GM21825 (cell line): ENCODE measurements at regions not wholly inside any gene's neighbourhood (a gene's known extent, or its start where the extent isn't known, plus 50 kb on each side); places are given as distances from the start of the nearest gene placed in this dataset.

ENCODE experiments used
- ATAC-seq: cut with Tn5 transposase; IDR thresholded peaks from one replicate; pipeline ENCODE4 v1.9.1; 2021; ENCODE audit warnings: mild to moderate bottlenecking, moderate library complexity; ENCODE audit not compliant: unreplicated experiment

GRCh38 chr4:89604951-89605350 lies 232.0 kb downstream of the SNCA start:
- ATAC-seq = no peak

GRCh38 chr4:89599026-89599425 lies 237.9 kb downstream of the SNCA start:
- ATAC-seq = no peak

GRCh38 chr4:89598602-89599001 lies 238.4 kb downstream of the SNCA start:
- no peak for ATAC-seq

GRCh38 chr4:89595125-89595789 lies 241.7 kb downstream of the SNCA start:
- no peak for ATAC-seq

- ATAC-seq = no peak
These were observed 246.8 kb downstream of the SNCA start for GRCh38 chr4:89590128-89590527.

GRCh38 chr4:89588421-89588820 lies 248.5 kb downstream of the SNCA start:
- no peak for ATAC-seq

GRCh38 chr4:89587364-89587763 lies 249.6 kb downstream of the SNCA start:
- ATAC-seq = no peak

GRCh38 chr4:89586864-89587263 lies 250.1 kb downstream of the SNCA start:
- ATAC-seq = no peak

GRCh38 chr4:89586318-89586717 lies 250.6 kb downstream of the SNCA start:
- ATAC-seq = no peak

- ATAC-seq = no peak
These were observed 254.0 kb downstream of the SNCA start for GRCh38 chr4:89582756-89583505.

GRCh38 chr4:89579771-89580170 lies 257.2 kb downstream of the SNCA start:
- no peak for ATAC-seq

- no peak for ATAC-seq
These were observed 260.7 kb downstream of the SNCA start for GRCh38 chr4:89576246-89576645.

GRCh38 chr4:89575840-89576239 lies 261.1 kb downstream of the SNCA start:
- no peak for ATAC-seq

- no peak for ATAC-seq
These were observed 262.8 kb downstream of the SNCA start for GRCh38 chr4:89574176-89574575.

- no peak for ATAC-seq
These were observed 263.3 kb downstream of the SNCA start for GRCh38 chr4:89573656-89574055.

GRCh38 chr4:89572224-89572858 lies 264.6 kb downstream of the SNCA start:
- ATAC-seq = no peak

GRCh38 chr4:89570931-89571330 lies 263.3 kb upstream of the GPRIN3 start:
- ATAC-seq = no peak

GRCh38 chr4:89567936-89568335 lies 260.3 kb upstream of the GPRIN3 start:
- no peak for ATAC-seq

GRCh38 chr4:89563431-89563830 lies 255.8 kb upstream of the GPRIN3 start:
- peak; percentile 61 for ATAC-seq

- no peak for ATAC-seq
These were observed 255.1 kb upstream of the GPRIN3 start for GRCh38 chr4:89562746-89563145.

- no peak for ATAC-seq
These were observed 253.4 kb upstream of the GPRIN3 start for GRCh38 chr4:89561048-89561447.

GRCh38 chr4:89558147-89558546 lies 250.5 kb upstream of the GPRIN3 start:
- no peak for ATAC-seq
